Endothelial cell of umbilical vein (primary cell): ENCODE measurements at regions not wholly inside any gene's neighbourhood (a gene's known extent, or its start where the extent isn't known, plus 50 kb on each side); places are given as distances from the start of the nearest gene placed in this dataset.

Source experiments
- BruUV-seq: library from RNA; stranded (reverse); fragments of 400-500 nt; replicated peaks from 2 replicates; lab custom pipeline; 2021; lab: Mats Ljungman, UMichigan
- CTCF ChIA-PET: fragments of 300-600, 350-600 bp; sonication (Branson Sonifier 250); formaldehyde crosslinking; loops from one replicate; lab custom pipeline; 2021; ENCODE audit warnings: antibody characterized with exemption, inconsistent platforms; lab: Charles Lee
- POLR2A ChIA-PET: fragments of 300-600, 350-600 bp; sonication (Branson Sonifier 250); formaldehyde crosslinking; loops from one replicate; lab custom pipeline; 2021; ENCODE audit warnings: antibody characterized with exemption, inconsistent platforms; lab: Charles Lee
- DNase-seq: peaks from one replicate; pipeline ENCODE4 v3.0.0-alpha.2; 2011; ENCODE audit warnings: low read depth, low spot score
- FAIRE-seq: peaks from 2 replicates; lab custom pipeline; 2011; peaks lifted over from hg19 to GRCh38; lab: Jason Lieb, UNC
- H2AFZ ChIP-seq: 2 replicates; pipeline ENCODE4 v1.6.0; 2012; ENCODE audit warnings: low read depth, low read length, control low read depth, inconsistent platforms
- H3K27ac ChIP-seq: 2 replicates; pipeline ENCODE4 v1.5.1; 2011; ENCODE audit warnings: low read depth, mild to moderate bottlenecking, control low read depth, low read length, moderate library complexity; ENCODE audit not compliant: insufficient read depth
- H3K27me3 ChIP-seq, 2 experiments: 2 replicates each; pipeline versions ENCODE4 v1.6.0 to v1.6.1; 2011; ENCODE audit warnings: low read length in 2 of 2, mixed read lengths in 1 of 2; ENCODE audit not compliant: control insufficient read depth in 2 of 2, insufficient read depth in 2 of 2
- H3K36me3 ChIP-seq, 2 experiments: 2 replicates in 1 of 2; 3 replicates in 1 of 2; pipeline ENCODE4 v1.5.1; 2011; ENCODE audit warnings: low read length in 2 of 2, mild to moderate bottlenecking in 1 of 2, moderate library complexity in 1 of 2; ENCODE audit not compliant: control insufficient read depth in 2 of 2, insufficient read depth in 2 of 2; ENCODE audit errors: extremely low read depth in 1 of 2
- H3K4me1 ChIP-seq: 3 replicates; pipeline ENCODE4 v1.5.1; 2011; ENCODE audit warnings: mild to moderate bottlenecking, low read length; ENCODE audit not compliant: control insufficient read depth, insufficient read depth; ENCODE audit errors: extremely low read depth
- H3K4me2 ChIP-seq: 2 replicates; pipeline ENCODE4 v1.6.1; 2011; ENCODE audit warnings: low read length, control low read depth, mixed read lengths; ENCODE audit not compliant: insufficient read depth
- H3K4me3 ChIP-seq, 3 experiments: fragments of 200-600 bp in 1 of 3; sonication (generic), shearing (Covaris generic) in 1 of 3; replicated peaks in 1 of 3; 2 replicates each; pipeline ENCODE4 v1.5.1; 2011 to 2016; ENCODE audit warnings: control low read depth in 3 of 3, low read length in 3 of 3, mild to moderate bottlenecking in 2 of 3, inconsistent platforms in 1 of 3, low read depth in 1 of 3, moderate library complexity in 1 of 3; ENCODE audit not compliant: insufficient read depth in 1 of 3
- H3K79me2 ChIP-seq: 2 replicates; pipeline ENCODE4 v1.6.0; 2012; ENCODE audit warnings: low read length, inconsistent platforms; ENCODE audit not compliant: control insufficient read depth, insufficient read depth
- H3K9ac ChIP-seq: replicated peaks from 2 replicates; pipeline ENCODE3; 2011; ENCODE audit warnings: low read length, control low read depth; ENCODE audit not compliant: insufficient read depth; ENCODE audit errors: extremely low read depth
- H3K9me1 ChIP-seq: replicated peaks from 3 replicates; pipeline ENCODE4 v1.6.0; 2011; ENCODE audit warnings: mild to moderate bottlenecking, low read length; ENCODE audit not compliant: control insufficient read depth, insufficient read depth; ENCODE audit errors: extremely low read depth
- H3K9me3 ChIP-seq: replicated peaks from 2 replicates; pipeline ENCODE4 v1.5.1; 2012; ENCODE audit warnings: low read length, inconsistent platforms; ENCODE audit not compliant: control insufficient read depth, insufficient read depth
- H4K20me1 ChIP-seq: replicated peaks from 2 replicates; pipeline ENCODE3; 2011; ENCODE audit warnings: mild to moderate bottlenecking, low read length; ENCODE audit not compliant: control insufficient read depth, insufficient read depth; ENCODE audit errors: extremely low read depth
- EZH2 ChIP-seq: IDR thresholded peaks from 2 replicates; pipeline ENCODE4 v1.6.1; 2012; ENCODE audit warnings: borderline replicate concordance, low read depth, mild to moderate bottlenecking, moderate library complexity, low read length, inconsistent platforms; ENCODE audit not compliant: severe bottlenecking
- FOS ChIP-seq: IDR thresholded peaks from 2 replicates; pipeline ENCODE4 v1.6.1; 2011; ENCODE audit warnings: mild to moderate bottlenecking, low read length, moderate library complexity, borderline replicate concordance; ENCODE audit not compliant: insufficient read depth
- GATA2 ChIP-seq: IDR thresholded peaks from 2 replicates; pipeline ENCODE4 v1.7.0; 2011; ENCODE audit warnings: low read depth, mild to moderate bottlenecking, moderate library complexity, mixed read lengths, low read length; ENCODE audit not compliant: insufficient read length, insufficient read depth
- JUN ChIP-seq: IDR thresholded peaks from 2 replicates; pipeline ENCODE4 v1.6.1; 2011; ENCODE audit warnings: borderline replicate concordance, low read depth; ENCODE audit not compliant: insufficient read length, insufficient read depth
- MYC ChIP-seq: IDR thresholded peaks from one replicate; pipeline ENCODE4 v1.6.1; 2011; ENCODE audit warnings: mild to moderate bottlenecking, low read depth, low read length
- POLR2A ChIP-seq: IDR thresholded peaks from 2 replicates; pipeline ENCODE4 v1.6.1; 2012; ENCODE audit warnings: low read depth, mild to moderate bottlenecking, control low read depth, low read length
- POLR2AphosphoS5 ChIP-seq: IDR thresholded peaks from 2 replicates; pipeline ENCODE4 v1.6.1; 2012; ENCODE audit warnings: low read depth, mild to moderate bottlenecking, control low read depth, low read length, moderate library complexity; ENCODE audit not compliant: insufficient read depth
- dilution Hi-C: fragments of 300-500 bp; cut with MboI; formaldehyde crosslinking; loops from one replicate; pipeline ENCODE4 v1.15.0; 2019; ENCODE audit warnings: low sequenced_read_pairs; ENCODE audit not compliant: extremely low pct_ligation_motif_present
- intact Hi-C: fragments of 100-400 bp; cut with micrococcal nuclease; formaldehyde crosslinking; loops from one replicate; pipeline ENCODE4 v1.10.0; 2022
- TF ChIP-seq, protein P1 (sequence below): IDR thresholded peaks from 2 replicates; pipeline ENCODE4 v1.6.1; 2011; ENCODE audit not compliant: insufficient read depth, insufficient read length
- TF ChIP-seq, protein P2 (sequence below), 2 donors: IDR thresholded peaks; 1 replicate in 1 of 2; 2 replicates in 1 of 2; pipeline ENCODE4 v1.5.1; 2011; ENCODE audit warnings: low read length in 2 of 2, mild to moderate bottlenecking in 2 of 2, moderate library complexity in 2 of 2, control low read depth in 1 of 2, inconsistent platforms in 1 of 2, low read depth in 1 of 2; ENCODE audit not compliant: insufficient read depth in 1 of 2; ENCODE audit errors: extremely low read depth in 1 of 2

DNA sequence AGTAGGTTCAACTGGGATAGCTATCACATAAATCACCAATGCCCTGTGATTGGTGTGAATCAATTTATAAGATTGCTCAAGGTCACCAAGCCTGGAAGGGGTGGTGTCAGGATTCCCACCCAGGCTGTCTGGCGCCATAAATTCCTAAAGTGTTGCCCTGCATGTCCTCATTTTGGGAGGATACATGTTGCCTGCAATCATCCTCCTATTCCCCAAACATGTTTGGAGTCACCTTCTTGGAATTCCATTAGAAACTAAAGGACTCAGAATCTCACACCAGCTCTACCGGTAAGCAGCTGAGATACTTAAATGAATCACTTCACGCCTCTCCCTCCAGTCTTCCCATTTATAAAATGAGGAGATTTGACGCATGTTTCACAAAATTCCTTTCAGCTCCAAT lies 54.1 kb upstream of the SLC45A1 start:
- POLR2A ChIA-PET = no interaction called here
- dilution Hi-C loops (no loop called here), intact Hi-C loops (no loop called here)

More for the DNA sequence above, 54.1 kb upstream of the SLC45A1 start:
- H3K4me2 ChIP-seq = no peak overlapping the region
- peaks cover 12% of the 10 kb centered on the region for H3K4me1 ChIP-seq
- no peaks in the 10 kb centered on the region for H3K79me2 ChIP-seq
- no peaks in the 10 kb centered on the region for H3K9me1 ChIP-seq
- CTCF ChIA-PET = interaction anchor here (0.7 kb wide), 1 partner anchor 249 kb away, joined by 4 read pairs; no protein-coding TSS in a partner anchor
- H3K36me3 ChIP-seq = no peaks in the 10 kb centered on the region
- no peaks in the 10 kb centered on the region for H4K20me1 ChIP-seq
- H2AFZ ChIP-seq = no peak overlapping the region
- BruUV-seq = no TSS peak
- H3K9ac ChIP-seq = no peak overlapping the region
- no peak overlapping the region for H3K27ac ChIP-seq
- TF ChIP-seq POLR2A = no peak
- TF ChIP-seq, protein P1, sequence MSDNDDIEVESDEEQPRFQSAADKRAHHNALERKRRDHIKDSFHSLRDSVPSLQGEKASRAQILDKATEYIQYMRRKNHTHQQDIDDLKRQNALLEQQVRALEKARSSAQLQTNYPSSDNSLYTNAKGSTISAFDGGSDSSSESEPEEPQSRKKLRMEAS = no peak
- no peak for TF ChIP-seq MYC
- no peak for TF ChIP-seq POLR2AphosphoS5
- no peak for TF ChIP-seq JUN
- TF ChIP-seq GATA2 = no peak
- TF ChIP-seq FOS = no peak
- no peak for TF ChIP-seq EZH2
- TF ChIP-seq, protein P2, sequence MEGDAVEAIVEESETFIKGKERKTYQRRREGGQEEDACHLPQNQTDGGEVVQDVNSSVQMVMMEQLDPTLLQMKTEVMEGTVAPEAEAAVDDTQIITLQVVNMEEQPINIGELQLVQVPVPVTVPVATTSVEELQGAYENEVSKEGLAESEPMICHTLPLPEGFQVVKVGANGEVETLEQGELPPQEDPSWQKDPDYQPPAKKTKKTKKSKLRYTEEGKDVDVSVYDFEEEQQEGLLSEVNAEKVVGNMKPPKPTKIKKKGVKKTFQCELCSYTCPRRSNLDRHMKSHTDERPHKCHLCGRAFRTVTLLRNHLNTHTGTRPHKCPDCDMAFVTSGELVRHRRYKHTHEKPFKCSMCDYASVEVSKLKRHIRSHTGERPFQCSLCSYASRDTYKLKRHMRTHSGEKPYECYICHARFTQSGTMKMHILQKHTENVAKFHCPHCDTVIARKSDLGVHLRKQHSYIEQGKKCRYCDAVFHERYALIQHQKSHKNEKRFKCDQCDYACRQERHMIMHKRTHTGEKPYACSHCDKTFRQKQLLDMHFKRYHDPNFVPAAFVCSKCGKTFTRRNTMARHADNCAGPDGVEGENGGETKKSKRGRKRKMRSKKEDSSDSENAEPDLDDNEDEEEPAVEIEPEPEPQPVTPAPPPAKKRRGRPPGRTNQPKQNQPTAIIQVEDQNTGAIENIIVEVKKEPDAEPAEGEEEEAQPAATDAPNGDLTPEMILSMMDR (IDR thresholded peaks at IDR 0.05; ENCODE audit: extremely low read depth in 1 of 2, insufficient read depth in 1 of 2, low read depth in 1 of 2, low read length in 2 of 2) = no peak
- H3K27me3 ChIP-seq = no peaks in the 10 kb centered on the region
- no peaks in the 10 kb centered on the region for H3K9me3 ChIP-seq
- FAIRE-seq = no peak
- no peak overlapping the region for H3K4me3 ChIP-seq
- no peak for DNase-seq
